HG03045 (cell line): ENCODE measurements at regions not wholly inside any gene's neighbourhood (a gene's known extent, or its start where the extent isn't known, plus 50 kb on each side); places are given as distances from the start of the nearest gene placed in this dataset.

Experiments
- ATAC-seq: cut with Tn5 transposase; IDR thresholded peaks from one replicate; pipeline ENCODE4 v1.9.1; 2021; ENCODE audit warnings: mild to moderate bottlenecking, moderate library complexity; ENCODE audit not compliant: unreplicated experiment

- no peak for ATAC-seq
Observed at GRCh38 chr1:212525479-212526110, 83.0 kb upstream of the ATF3 start.

GRCh38 chr1:212526111-212526491 is 82.5 kb upstream of the ATF3 start:
- ATAC-seq = no peak

GRCh38 chr1:212528501-212528900 is 80.1 kb upstream of the ATF3 start:
- no peak for ATAC-seq

- ATAC-seq = no peak
Observed at GRCh38 chr1:212529211-212529741, 79.3 kb upstream of the ATF3 start.

GRCh38 chr1:212531267-212531666 is 77.3 kb upstream of the ATF3 start:
- ATAC-seq = no peak

GRCh38 chr1:212531796-212532195 is 76.8 kb upstream of the ATF3 start:
- ATAC-seq = no peak

- no peak for ATAC-seq
Observed at GRCh38 chr1:212532469-212533147, 76.0 kb upstream of the ATF3 start.

GRCh38 chr1:212533148-212533517 is 75.4 kb upstream of the ATF3 start:
- no peak for ATAC-seq

GRCh38 chr1:212536586-212536985 is 72.0 kb upstream of the ATF3 start:
- ATAC-seq = no peak

GRCh38 chr1:212537610-212538009 is 71.0 kb upstream of the ATF3 start:
- no peak for ATAC-seq

GRCh38 chr1:212539737-212540430 is 68.7 kb upstream of the ATF3 start:
- no peak for ATAC-seq

GRCh38 chr1:212542761-212543187 is 65.8 kb upstream of the ATF3 start:
- ATAC-seq = no peak

- ATAC-seq = no peak
Observed at GRCh38 chr1:212544110-212544509, 64.5 kb upstream of the ATF3 start.

- no peak for ATAC-seq
Observed at GRCh38 chr1:212545941-212546635, 62.5 kb upstream of the ATF3 start.

- no peak for ATAC-seq
Observed at GRCh38 chr1:212549503-212550017, 59.0 kb upstream of the ATF3 start.

GRCh38 chr1:212551929-212552328 is 56.6 kb upstream of the ATF3 start:
- no peak for ATAC-seq

GRCh38 chr1:212553676-212554075 is 54.9 kb upstream of the ATF3 start:
- ATAC-seq = no peak

- no peak for ATAC-seq
Observed at GRCh38 chr1:212554401-212554800, 54.2 kb upstream of the ATF3 start.

- ATAC-seq = no peak
Observed at GRCh38 chr1:212555426-212555825, 53.1 kb upstream of the ATF3 start.

- no peak for ATAC-seq
Observed at GRCh38 chr1:212556822-212557549, 51.6 kb upstream of the ATF3 start.
